Right lobe of liver (tissue), 4 donors: ENCODE measurements at regions not wholly inside any gene's neighbourhood (a gene's known extent, or its start where the extent isn't known, plus 50 kb on each side); places are given as distances from the start of the nearest gene placed in this dataset.

Source experiments
- CTCF ChIP-seq, 4 donors: fragments of 200-600 bp in 3 of 4; fragments of 450-650 bp in 1 of 4; IDR thresholded peaks; one replicate each; pipeline versions ENCODE4 v1.5.1 to v1.8.0; 2016 to 2022; ENCODE audit warnings: antibody characterized with exemption in 4 of 4, mild to moderate bottlenecking in 2 of 4
- POLR2A ChIP-seq: fragments of 450-650 bp; IDR thresholded peaks from one replicate; pipeline ENCODE4 v1.6.1; 2017; ENCODE audit warnings: antibody characterized with exemption, mild to moderate bottlenecking
- donor health status: DM: no; HTN: no; CAD: no.
- donor health status: DM: no; HTN: no; CAD: no.
- donor health status: DM: no; HTN: yes; CAD: no.

GRCh38 chr1:213585402-213585801, 402.4 kb upstream of the PROX1 start:
- TF ChIP-seq CTCF (IDR thresholded peaks at IDR 0.05) (no peak), POLR2A (no peak)
